ENCODE measurements at regions not wholly inside any gene's neighbourhood (a gene's known extent, or its start where the extent isn't known, plus 50 kb on each side); places are given as distances from the start of the nearest gene placed in this dataset.
"Not testable (repeated sequence)": the region's sequence is repeated elsewhere in the genome, so short reads cannot be mapped to it uniquely, and the experiment has no call there.

GRCh38 chr16:86078711-86079110, 179.7 kb downstream of the IRF8 start:
- not testable (repeated sequence) for DNase-seq

GRCh38 chr16:86079255-86079885, 180.4 kb downstream of the IRF8 start:
- no peak for DNase-seq

GRCh38 chr16:86080131-86080875, 181.3 kb downstream of the IRF8 start:
- no peak for DNase-seq

GRCh38 chr16:86080982-86081381, 182.0 kb downstream of the IRF8 start:
- no peak for DNase-seq

GRCh38 chr16:86082418-86083030, 183.6 kb downstream of the IRF8 start:
- DNase-seq, result no peak

GRCh38 chr16:86083382-86084002, 184.5 kb downstream of the IRF8 start:
- no peak for DNase-seq

- DNase-seq, result no peak
Measured at GRCh38 chr16:86085161-86085611, 186.2 kb downstream of the IRF8 start.

GRCh38 chr16:86085795-86086194, 186.8 kb downstream of the IRF8 start:
- no peak for DNase-seq

GRCh38 chr16:86086471-86086870, 187.5 kb downstream of the IRF8 start:
- DNase-seq, result no peak

GRCh38 chr16:86087011-86087895, 188.3 kb downstream of the IRF8 start:
- DNase-seq, result no peak

GRCh38 chr16:86087896-86088230, 188.9 kb downstream of the IRF8 start:
- DNase-seq, result no peak

- no peak for DNase-seq
Measured at GRCh38 chr16:86088287-86088686, 189.3 kb downstream of the IRF8 start.

GRCh38 chr16:86088816-86089215, 189.9 kb downstream of the IRF8 start:
- no peak for DNase-seq

GRCh38 chr16:86089334-86089900, 190.5 kb downstream of the IRF8 start:
- no peak for DNase-seq

- DNase-seq, result no peak
Measured at GRCh38 chr16:86089991-86090390, 191.0 kb downstream of the IRF8 start.

- DNase-seq, result no peak
Measured at GRCh38 chr16:86090461-86091170, 191.7 kb downstream of the IRF8 start.

GRCh38 chr16:86091976-86092375, 193.0 kb downstream of the IRF8 start:
- DNase-seq, result no peak

- no peak for DNase-seq
Measured at GRCh38 chr16:86092586-86093480, 193.9 kb downstream of the IRF8 start.

- no peak for DNase-seq
Measured at GRCh38 chr16:86093801-86094750, 195.1 kb downstream of the IRF8 start.

Measured in fibroblast of skin of right quadriceps (primary cell).